Endothelial cell of umbilical vein (primary cell): ENCODE measurements at regions not wholly inside any gene's neighbourhood (a gene's known extent, or its start where the extent isn't known, plus 50 kb on each side); places are given as distances from the start of the nearest gene placed in this dataset.
"Not testable (repeated sequence)": the region's sequence is repeated elsewhere in the genome, so short reads cannot be mapped to it uniquely, and the experiment has no call there.

ENCODE experiments used
- BruUV-seq: library from RNA; stranded (reverse); fragments of 400-500 nt; replicated peaks from 2 replicates; lab custom pipeline; 2021; lab: Mats Ljungman, UMichigan
- CTCF ChIA-PET: fragments of 300-600, 350-600 bp; sonication (Branson Sonifier 250); formaldehyde crosslinking; loops from one replicate; lab custom pipeline; 2021; ENCODE audit warnings: antibody characterized with exemption, inconsistent platforms; lab: Charles Lee
- POLR2A ChIA-PET: fragments of 300-600, 350-600 bp; sonication (Branson Sonifier 250); formaldehyde crosslinking; loops from one replicate; lab custom pipeline; 2021; ENCODE audit warnings: antibody characterized with exemption, inconsistent platforms; lab: Charles Lee
- DNase-seq: peaks from one replicate; pipeline ENCODE4 v3.0.0-alpha.2; 2011; ENCODE audit warnings: low read depth, low spot score
- FAIRE-seq: peaks from 2 replicates; lab custom pipeline; 2011; peaks lifted over from hg19 to GRCh38; lab: Jason Lieb, UNC
- H2AFZ ChIP-seq: 2 replicates; pipeline ENCODE4 v1.6.0; 2012; ENCODE audit warnings: low read depth, low read length, control low read depth, inconsistent platforms
- H3K27ac ChIP-seq: 2 replicates; pipeline ENCODE4 v1.5.1; 2011; ENCODE audit warnings: low read depth, mild to moderate bottlenecking, control low read depth, low read length, moderate library complexity; ENCODE audit not compliant: insufficient read depth
- H3K27me3 ChIP-seq, 2 experiments: 2 replicates each; pipeline versions ENCODE4 v1.6.0 to v1.6.1; 2011; ENCODE audit warnings: low read length in 2 of 2, mixed read lengths in 1 of 2; ENCODE audit not compliant: control insufficient read depth in 2 of 2, insufficient read depth in 2 of 2
- H3K36me3 ChIP-seq, 2 experiments: 2 replicates in 1 of 2; 3 replicates in 1 of 2; pipeline ENCODE4 v1.5.1; 2011; ENCODE audit warnings: low read length in 2 of 2, mild to moderate bottlenecking in 1 of 2, moderate library complexity in 1 of 2; ENCODE audit not compliant: control insufficient read depth in 2 of 2, insufficient read depth in 2 of 2; ENCODE audit errors: extremely low read depth in 1 of 2
- H3K4me1 ChIP-seq: 3 replicates; pipeline ENCODE4 v1.5.1; 2011; ENCODE audit warnings: mild to moderate bottlenecking, low read length; ENCODE audit not compliant: control insufficient read depth, insufficient read depth; ENCODE audit errors: extremely low read depth
- H3K4me2 ChIP-seq: 2 replicates; pipeline ENCODE4 v1.6.1; 2011; ENCODE audit warnings: low read length, control low read depth, mixed read lengths; ENCODE audit not compliant: insufficient read depth
- H3K4me3 ChIP-seq, 3 experiments: fragments of 200-600 bp in 1 of 3; sonication (generic), shearing (Covaris generic) in 1 of 3; replicated peaks in 1 of 3; 2 replicates each; pipeline ENCODE4 v1.5.1; 2011 to 2016; ENCODE audit warnings: control low read depth in 3 of 3, low read length in 3 of 3, mild to moderate bottlenecking in 2 of 3, inconsistent platforms in 1 of 3, low read depth in 1 of 3, moderate library complexity in 1 of 3; ENCODE audit not compliant: insufficient read depth in 1 of 3
- H3K79me2 ChIP-seq: 2 replicates; pipeline ENCODE4 v1.6.0; 2012; ENCODE audit warnings: low read length, inconsistent platforms; ENCODE audit not compliant: control insufficient read depth, insufficient read depth
- H3K9ac ChIP-seq: replicated peaks from 2 replicates; pipeline ENCODE3; 2011; ENCODE audit warnings: low read length, control low read depth; ENCODE audit not compliant: insufficient read depth; ENCODE audit errors: extremely low read depth
- H3K9me1 ChIP-seq: replicated peaks from 3 replicates; pipeline ENCODE4 v1.6.0; 2011; ENCODE audit warnings: mild to moderate bottlenecking, low read length; ENCODE audit not compliant: control insufficient read depth, insufficient read depth; ENCODE audit errors: extremely low read depth
- H3K9me3 ChIP-seq: replicated peaks from 2 replicates; pipeline ENCODE4 v1.5.1; 2012; ENCODE audit warnings: low read length, inconsistent platforms; ENCODE audit not compliant: control insufficient read depth, insufficient read depth
- H4K20me1 ChIP-seq: replicated peaks from 2 replicates; pipeline ENCODE3; 2011; ENCODE audit warnings: mild to moderate bottlenecking, low read length; ENCODE audit not compliant: control insufficient read depth, insufficient read depth; ENCODE audit errors: extremely low read depth
- EZH2 ChIP-seq: IDR thresholded peaks from 2 replicates; pipeline ENCODE4 v1.6.1; 2012; ENCODE audit warnings: borderline replicate concordance, low read depth, mild to moderate bottlenecking, moderate library complexity, low read length, inconsistent platforms; ENCODE audit not compliant: severe bottlenecking
- FOS ChIP-seq: IDR thresholded peaks from 2 replicates; pipeline ENCODE4 v1.6.1; 2011; ENCODE audit warnings: mild to moderate bottlenecking, low read length, moderate library complexity, borderline replicate concordance; ENCODE audit not compliant: insufficient read depth
- GATA2 ChIP-seq: IDR thresholded peaks from 2 replicates; pipeline ENCODE4 v1.7.0; 2011; ENCODE audit warnings: low read depth, mild to moderate bottlenecking, moderate library complexity, mixed read lengths, low read length; ENCODE audit not compliant: insufficient read length, insufficient read depth
- JUN ChIP-seq: IDR thresholded peaks from 2 replicates; pipeline ENCODE4 v1.6.1; 2011; ENCODE audit warnings: borderline replicate concordance, low read depth; ENCODE audit not compliant: insufficient read length, insufficient read depth
- MAX ChIP-seq: IDR thresholded peaks from 2 replicates; pipeline ENCODE4 v1.6.1; 2011; ENCODE audit not compliant: insufficient read depth, insufficient read length
- MYC ChIP-seq: IDR thresholded peaks from one replicate; pipeline ENCODE4 v1.6.1; 2011; ENCODE audit warnings: mild to moderate bottlenecking, low read depth, low read length
- POLR2A ChIP-seq: IDR thresholded peaks from 2 replicates; pipeline ENCODE4 v1.6.1; 2012; ENCODE audit warnings: low read depth, mild to moderate bottlenecking, control low read depth, low read length
- POLR2AphosphoS5 ChIP-seq: IDR thresholded peaks from 2 replicates; pipeline ENCODE4 v1.6.1; 2012; ENCODE audit warnings: low read depth, mild to moderate bottlenecking, control low read depth, low read length, moderate library complexity; ENCODE audit not compliant: insufficient read depth
- dilution Hi-C: fragments of 300-500 bp; cut with MboI; formaldehyde crosslinking; loops from one replicate; pipeline ENCODE4 v1.15.0; 2019; ENCODE audit warnings: low sequenced_read_pairs; ENCODE audit not compliant: extremely low pct_ligation_motif_present
- intact Hi-C: fragments of 100-400 bp; cut with micrococcal nuclease; formaldehyde crosslinking; loops from one replicate; pipeline ENCODE4 v1.10.0; 2022
- TF ChIP-seq, protein P1 (sequence below), 2 donors: IDR thresholded peaks; 1 replicate in 1 of 2; 2 replicates in 1 of 2; pipeline ENCODE4 v1.5.1; 2011; ENCODE audit warnings: low read length in 2 of 2, mild to moderate bottlenecking in 2 of 2, moderate library complexity in 2 of 2, control low read depth in 1 of 2, inconsistent platforms in 1 of 2, low read depth in 1 of 2; ENCODE audit not compliant: insufficient read depth in 1 of 2; ENCODE audit errors: extremely low read depth in 1 of 2

- Histone ChIP-seq H3K9ac (no peak overlapping the region), H3K4me1 (no peaks in the 10 kb centered on the region), H3K9me1 (no peaks in the 10 kb centered on the region), H3K27me3 (no peaks in the 10 kb centered on the region), H4K20me1 (no peaks in the 10 kb centered on the region), H3K9me3 (no peaks in the 10 kb centered on the region), H3K4me3 (no peak overlapping the region), H3K27ac (no peak overlapping the region), H3K4me2 (no peak overlapping the region), H3K79me2 (no peaks in the 10 kb centered on the region), H3K36me3 (no peaks in the 10 kb centered on the region), H2AFZ (no peak overlapping the region)
- POLR2A ChIA-PET = no interaction called here
- no TSS peak for BruUV-seq
- dilution Hi-C loops (no loop called here), intact Hi-C loops (no loop called here)
- CTCF ChIA-PET = no interaction called here
- DNase-seq (no peak), FAIRE-seq (no peak)
- TF ChIP-seq EZH2 = no peak
- no peak for TF ChIP-seq MYC
- TF ChIP-seq POLR2AphosphoS5 = no peak
- TF ChIP-seq POLR2A = no peak
- no peak for TF ChIP-seq JUN
- TF ChIP-seq GATA2 = no peak
- TF ChIP-seq, protein P1, sequence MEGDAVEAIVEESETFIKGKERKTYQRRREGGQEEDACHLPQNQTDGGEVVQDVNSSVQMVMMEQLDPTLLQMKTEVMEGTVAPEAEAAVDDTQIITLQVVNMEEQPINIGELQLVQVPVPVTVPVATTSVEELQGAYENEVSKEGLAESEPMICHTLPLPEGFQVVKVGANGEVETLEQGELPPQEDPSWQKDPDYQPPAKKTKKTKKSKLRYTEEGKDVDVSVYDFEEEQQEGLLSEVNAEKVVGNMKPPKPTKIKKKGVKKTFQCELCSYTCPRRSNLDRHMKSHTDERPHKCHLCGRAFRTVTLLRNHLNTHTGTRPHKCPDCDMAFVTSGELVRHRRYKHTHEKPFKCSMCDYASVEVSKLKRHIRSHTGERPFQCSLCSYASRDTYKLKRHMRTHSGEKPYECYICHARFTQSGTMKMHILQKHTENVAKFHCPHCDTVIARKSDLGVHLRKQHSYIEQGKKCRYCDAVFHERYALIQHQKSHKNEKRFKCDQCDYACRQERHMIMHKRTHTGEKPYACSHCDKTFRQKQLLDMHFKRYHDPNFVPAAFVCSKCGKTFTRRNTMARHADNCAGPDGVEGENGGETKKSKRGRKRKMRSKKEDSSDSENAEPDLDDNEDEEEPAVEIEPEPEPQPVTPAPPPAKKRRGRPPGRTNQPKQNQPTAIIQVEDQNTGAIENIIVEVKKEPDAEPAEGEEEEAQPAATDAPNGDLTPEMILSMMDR (IDR thresholded peaks at IDR 0.05; ENCODE audit: extremely low read depth in 1 of 2, insufficient read depth in 1 of 2, low read depth in 1 of 2, low read length in 2 of 2) = no peak
- TF ChIP-seq FOS = no peak
- TF ChIP-seq MAX = no peak
These were observed 607.4 kb downstream of the PKHD1 start for GRCh38 chr6:51480040-51480439.

DNA sequence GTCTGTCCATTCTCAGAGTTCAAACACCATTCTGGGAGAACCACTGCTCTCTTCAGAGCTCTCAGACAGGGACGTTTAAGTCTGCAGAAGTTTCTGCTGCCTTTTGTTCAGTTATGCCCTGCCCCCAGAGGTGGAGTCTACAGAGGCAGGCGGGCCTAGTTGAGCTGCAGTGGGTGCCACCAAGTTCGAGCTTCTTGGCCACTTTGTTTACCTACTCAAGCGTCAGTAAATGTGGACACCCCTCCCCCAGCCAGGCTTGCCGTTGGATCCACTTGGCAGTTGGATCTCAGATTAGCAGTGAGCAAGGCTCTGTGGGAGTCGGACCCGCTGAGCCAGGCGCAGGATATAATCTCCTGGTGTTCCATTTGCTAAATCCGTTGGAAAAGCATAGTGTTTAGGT lies 601.5 kb downstream of the PKHD1 start:
- H3K79me2 ChIP-seq, CTCF ChIA-PET, H3K9me1 ChIP-seq, H3K9ac ChIP-seq, BruUV-seq, H3K27me3 ChIP-seq, H3K36me3 ChIP-seq, H3K4me2 ChIP-seq, H3K27ac ChIP-seq, POLR2A ChIA-PET, H3K4me1 ChIP-seq, DNase-seq, FAIRE-seq, H4K20me1 ChIP-seq, dilution Hi-C loops, H2AFZ ChIP-seq, H3K9me3 ChIP-seq, H3K4me3 ChIP-seq, intact Hi-C loops: not testable (repeated sequence)
